ENCODE measurements at regions not wholly inside any gene's neighbourhood (a gene's known extent, or its start where the extent isn't known, plus 50 kb on each side); places are given as distances from the start of the nearest gene placed in this dataset.

- no peaks in the 10 kb centered on the region for H3K4me1 ChIP-seq
- CTCF ChIA-PET = interaction anchor here (1.2 to 2.4 kb wide), 3 partner anchors 10 to 732 kb away, joined by 4 to 8 read pairs (median 4); no protein-coding TSS in a partner anchor
- no peak overlapping the region for H3K27ac ChIP-seq
- H3K4me2 ChIP-seq = no peak overlapping the region
- DNase-seq (ENCODE audit: low read depth in 1 of 2, low spot score in 1 of 2) (no peak), FAIRE-seq (no peak), ATAC-seq (peak in 1 of 2 experiments; percentile 44; a peak in 1 of 6 replicates)
- 100% methylated on average over 1 of the region's 1 CpG for WGBS (ENCODE audit: missing lambda C conversion rate)
- POLR2A ChIA-PET = no interaction called here
- TF ChIP-seq TP53 (CRISPR knock-in tag; IDR thresholded peaks at IDR 0.05) (no peak), HES2 (IDR thresholded peaks at IDR 0.05) (no peak), ZC3H11A (IDR thresholded peaks at IDR 0.05) (no peak), HDAC2 (IDR thresholded peaks at IDR 0.05) (no peak), FOSB (CRISPR knock-in tag; IDR thresholded peaks at IDR 0.05) (no peak), BHLHE40 (IDR thresholded peaks at IDR 0.05; ENCODE audit: low read depth, low read length) (no peak), JUNB (IDR thresholded peaks at IDR 0.05) (no peak), JUN (IDR thresholded peaks at IDR 0.05) (no peak), ZFP36 (IDR thresholded peaks at IDR 0.05; ENCODE audit: borderline replicate concordance, partially characterized antibody) (no peak), CBX8 (IDR thresholded peaks at IDR 0.05) (no peak), MAFK (IDR thresholded peaks at IDR 0.05; ENCODE audit: partially characterized antibody) (no peak), GATA3 (IDR thresholded peaks at IDR 0.05; ENCODE audit: borderline replicate concordance) (no peak), CHD4 (IDR thresholded peaks at IDR 0.05; ENCODE audit: borderline replicate concordance) (no peak), CEBPB (IDR thresholded peaks at IDR 0.05) (no peak), EHF (CRISPR knock-in tag; IDR thresholded peaks at IDR 0.05) (no peak)
- H3K9me3 ChIP-seq = no peaks in the 10 kb centered on the region
- H3K4me3 ChIP-seq = no peak overlapping the region
Measured at GRCh38 chr2:158013891-158014290, 87.8 kb upstream of the UPP2 start.

DNA sequence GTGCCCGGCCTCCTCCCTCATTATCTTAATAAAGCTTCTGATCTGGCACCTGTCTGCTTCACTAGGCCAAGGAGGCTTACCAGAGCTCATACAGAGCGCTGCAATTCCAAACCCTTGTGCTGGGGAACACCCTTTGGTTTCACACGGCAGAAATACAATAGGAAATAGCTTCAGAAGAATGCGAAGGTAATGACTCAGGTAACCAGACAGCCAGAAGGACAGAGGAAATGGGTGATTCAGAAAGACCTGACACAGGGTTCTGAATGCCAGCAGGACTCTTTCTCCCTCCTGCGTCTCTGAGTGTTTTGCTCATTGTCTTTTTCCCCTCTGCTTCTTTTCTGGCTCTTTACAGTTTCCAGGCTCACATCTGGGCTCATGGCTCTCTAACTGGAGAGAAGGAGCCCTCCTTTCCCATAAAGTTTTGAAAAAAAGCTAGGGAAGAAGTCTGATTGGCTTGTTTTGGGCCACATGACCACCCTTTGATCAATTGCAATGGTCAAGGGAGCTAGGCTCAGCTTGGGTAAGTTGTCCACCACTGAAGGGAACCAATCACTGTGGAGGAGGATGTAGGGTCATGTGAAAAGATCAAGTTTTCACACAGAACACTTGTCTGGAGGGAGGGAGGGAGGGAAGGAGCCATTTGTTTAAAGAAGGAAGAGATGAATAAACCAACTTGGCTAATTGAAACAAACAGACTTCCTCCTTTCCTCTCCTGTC lies 90.5 kb upstream of the UPP2 start:
- H3K4me2 ChIP-seq = no peak overlapping the region
- no peak overlapping the region for H3K27ac ChIP-seq
- no peaks in the 10 kb centered on the region for H3K4me1 ChIP-seq
- TF ChIP-seq USF2 (IDR thresholded peaks at IDR 0.05) (no peak), SREBF2 (IDR thresholded peaks at IDR 0.05) (no peak), HOXB13 (CRISPR knock-in tag; IDR thresholded peaks at IDR 0.05; ENCODE audit: low read depth) (no peak), ATOH8 (CRISPR knock-in tag; IDR thresholded peaks at IDR 0.05; ENCODE audit: low read depth) (no peak), BHLHE40 (IDR thresholded peaks at IDR 0.05; ENCODE audit: low read depth, low read length) (no peak), MAX (IDR thresholded peaks at IDR 0.05) (no peak)
- TF ChIP-seq, protein P1, sequence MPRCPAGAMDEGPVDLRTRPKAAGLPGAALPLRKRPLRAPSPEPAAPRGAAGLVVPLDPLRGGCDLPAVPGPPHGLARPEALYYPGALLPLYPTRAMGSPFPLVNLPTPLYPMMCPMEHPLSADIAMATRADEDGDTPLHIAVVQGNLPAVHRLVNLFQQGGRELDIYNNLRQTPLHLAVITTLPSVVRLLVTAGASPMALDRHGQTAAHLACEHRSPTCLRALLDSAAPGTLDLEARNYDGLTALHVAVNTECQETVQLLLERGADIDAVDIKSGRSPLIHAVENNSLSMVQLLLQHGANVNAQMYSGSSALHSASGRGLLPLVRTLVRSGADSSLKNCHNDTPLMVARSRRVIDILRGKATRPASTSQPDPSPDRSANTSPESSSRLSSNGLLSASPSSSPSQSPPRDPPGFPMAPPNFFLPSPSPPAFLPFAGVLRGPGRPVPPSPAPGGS (IDR thresholded peaks at IDR 0.05) = no peak
- FAIRE-seq (no peak), DNase-seq (ENCODE audit: low read depth in 1 of 2, low spot score in 1 of 2) (no peak), ATAC-seq (peak in 1 of 2 experiments; percentile 53; a peak in 3 of 6 replicates)
- ChIA-PET POLR2A (no interaction called here), CTCF (interaction anchor here (0.7 to 2.0 kb wide), 14 partner anchors 13 to 709 kb away, joined by 3 to 12 read pairs (median 5); partner anchors contain the start of gene UPP2)
- 75% methylated on average over 5 of the region's 5 CpGs for WGBS (ENCODE audit: missing lambda C conversion rate)
- no peak overlapping the region for H3K4me3 ChIP-seq
- H3K9me3 ChIP-seq = no peaks in the 10 kb centered on the region

DNA sequence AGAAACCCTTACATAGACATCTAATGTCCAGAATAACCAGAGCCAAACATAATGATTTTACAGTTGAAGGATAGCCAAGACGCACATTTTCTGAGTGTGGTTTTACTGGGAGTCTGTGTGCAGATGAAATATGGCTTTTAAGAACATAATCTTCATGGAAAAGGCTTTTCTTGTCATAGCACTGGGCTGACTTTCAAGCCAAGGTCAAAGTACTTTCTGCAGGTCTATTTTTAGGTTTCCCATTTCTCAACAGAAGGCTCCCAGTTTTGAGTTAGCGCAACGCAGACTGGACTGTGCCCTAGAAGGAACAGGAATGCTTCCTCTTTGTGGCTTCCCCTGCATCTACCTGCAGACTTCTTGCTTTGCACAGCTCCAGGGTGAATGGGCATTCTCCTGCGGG lies 92.3 kb upstream of the UPP2 start:
- ATAC-seq = no peak
- FAIRE-seq = no peak
- no peaks in the 10 kb centered on the region for H3K4me1 ChIP-seq
- no peak overlapping the region for H3K4me2 ChIP-seq
- H3K9me3 ChIP-seq = no peaks in the 10 kb centered on the region
- no peak for DNase-seq (ENCODE audit: low read depth in 1 of 2, low spot score in 1 of 2)
- CTCF ChIA-PET = interaction anchor here (1.0 kb wide), 1 partner anchor 517 kb away, joined by 3 read pairs; no protein-coding TSS in a partner anchor
- no peak overlapping the region for H3K4me3 ChIP-seq
- POLR2A ChIA-PET = no interaction called here
- no peak overlapping the region for H3K27ac ChIP-seq
- WGBS (ENCODE audit: missing lambda C conversion rate) = 67% methylated on average over 4 of the region's 4 CpGs
- no peak for TF ChIP-seq CHD2 (IDR thresholded peaks at IDR 0.05; ENCODE audit: low read length, partially characterized antibody)
- TF ChIP-seq NPAS2 (CRISPR knock-in tag; IDR thresholded peaks at IDR 0.05; ENCODE audit: borderline replicate concordance) = no peak
- TF ChIP-seq POLR2A (IDR thresholded peaks at IDR 0.05; ENCODE audit: low read length) = no peak
- TF ChIP-seq KDM1A (IDR thresholded peaks at IDR 0.05; ENCODE audit: low read depth) = no peak
- no peak for TF ChIP-seq SREBF2 (IDR thresholded peaks at IDR 0.05)
- no peak for TF ChIP-seq RNF2 (IDR thresholded peaks at IDR 0.05; ENCODE audit: borderline replicate concordance, low read depth)
- no peak for TF ChIP-seq ZC3H11A (IDR thresholded peaks at IDR 0.05)
- TF ChIP-seq HMGXB4 (CRISPR knock-in tag; IDR thresholded peaks at IDR 0.05; ENCODE audit: borderline replicate concordance) = no peak
- TF ChIP-seq EHMT2 (IDR thresholded peaks at IDR 0.05; ENCODE audit: low read depth) = no peak
- TF ChIP-seq HDAC2 (IDR thresholded peaks at IDR 0.05) = no peak
- no peak for TF ChIP-seq RFX5 (IDR thresholded peaks at IDR 0.05)
- no peak for TF ChIP-seq ESRRA (IDR thresholded peaks at IDR 0.05; ENCODE audit: borderline replicate concordance, low read length)
- TF ChIP-seq RARB (CRISPR knock-in tag; IDR thresholded peaks at IDR 0.05) = no peak
- TF ChIP-seq BHLHE40 (IDR thresholded peaks at IDR 0.05; ENCODE audit: low read depth, low read length) = no peak
- no peak for TF ChIP-seq EP300 (IDR thresholded peaks at IDR 0.05)
